Esophagus squamous epithelium (tissue), 5 donors: ENCODE measurements at regions not wholly inside any gene's neighbourhood (a gene's known extent, or its start where the extent isn't known, plus 50 kb on each side); places are given as distances from the start of the nearest gene placed in this dataset.

ENCODE experiments used
- DNase-seq: peaks from one replicate; lab custom pipeline; 2025; lab: John Stamatoyannopoulos, UW
- H3K27ac ChIP-seq, 4 donors: fragments of 200-600 bp; sonication (generic); one replicate each; pipeline ENCODE4 v1.5.1; 2016 to 2019; ENCODE audit warnings: mild to moderate bottlenecking in 1 of 4
- H3K27me3 ChIP-seq, 4 donors: fragments of 200-600 bp; sonication (generic); 1 replicate in 3 of 4; 2 replicates in 1 of 4; pipeline versions ENCODE4 v1.5.1 to v1.6.0; 2017 to 2021; ENCODE audit warnings: antibody characterized with exemption in 1 of 4
- H3K36me3 ChIP-seq, 3 donors: fragments of 200-600 bp; sonication (generic); one replicate each; pipeline ENCODE4 v1.5.1; 2016 to 2019
- H3K4me1 ChIP-seq, 3 donors: fragments of 200-600 bp; sonication (generic); one replicate each; pipeline ENCODE4 v1.5.1; 2017 to 2019
- H3K4me3 ChIP-seq, 4 donors: fragments of 200-600 bp; sonication (generic); 1 replicate in 3 of 4; 2 replicates in 1 of 4; pipeline ENCODE4 v1.5.1; 2016 to 2019; ENCODE audit warnings: mild to moderate bottlenecking in 2 of 4, moderate library complexity in 1 of 4
- H3K9me3 ChIP-seq, 3 donors: fragments of 200-600 bp; sonication (generic); one replicate each; pipeline ENCODE4 v1.5.1; 2016 to 2019
- POLR2A ChIP-seq, 4 donors: fragments of 450-650 bp; IDR thresholded peaks; one replicate each; pipeline ENCODE4 v1.6.1; 2017; ENCODE audit warnings: antibody characterized with exemption in 4 of 4, mild to moderate bottlenecking in 4 of 4, moderate library complexity in 3 of 4
- WGBS, 2 donors: methylation state at CpG; one replicate each; pipeline ENCODE4 v1.1.5; 2018; 5-methylcytosine and 5-hydroxymethylcytosine counted together
- intact Hi-C: fragments of 100-400 bp; cut with DNase I; formaldehyde crosslinking; loops from one replicate; pipeline ENCODE4 v1.15.0; 2022
- TF ChIP-seq, protein P1 (sequence below), 6 experiments: fragments of 450-650 bp in 4 of 6; fragments of 200-600 bp in 2 of 6; sonication (generic) in 2 of 6; IDR thresholded peaks; one replicate each; pipeline ENCODE4 v1.5.1; 2016 to 2019; ENCODE audit warnings: antibody characterized with exemption in 6 of 6, mild to moderate bottlenecking in 4 of 6, moderate library complexity in 4 of 6
- donor health status: DM: yes; HTN: yes; CAD: no.

DNA sequence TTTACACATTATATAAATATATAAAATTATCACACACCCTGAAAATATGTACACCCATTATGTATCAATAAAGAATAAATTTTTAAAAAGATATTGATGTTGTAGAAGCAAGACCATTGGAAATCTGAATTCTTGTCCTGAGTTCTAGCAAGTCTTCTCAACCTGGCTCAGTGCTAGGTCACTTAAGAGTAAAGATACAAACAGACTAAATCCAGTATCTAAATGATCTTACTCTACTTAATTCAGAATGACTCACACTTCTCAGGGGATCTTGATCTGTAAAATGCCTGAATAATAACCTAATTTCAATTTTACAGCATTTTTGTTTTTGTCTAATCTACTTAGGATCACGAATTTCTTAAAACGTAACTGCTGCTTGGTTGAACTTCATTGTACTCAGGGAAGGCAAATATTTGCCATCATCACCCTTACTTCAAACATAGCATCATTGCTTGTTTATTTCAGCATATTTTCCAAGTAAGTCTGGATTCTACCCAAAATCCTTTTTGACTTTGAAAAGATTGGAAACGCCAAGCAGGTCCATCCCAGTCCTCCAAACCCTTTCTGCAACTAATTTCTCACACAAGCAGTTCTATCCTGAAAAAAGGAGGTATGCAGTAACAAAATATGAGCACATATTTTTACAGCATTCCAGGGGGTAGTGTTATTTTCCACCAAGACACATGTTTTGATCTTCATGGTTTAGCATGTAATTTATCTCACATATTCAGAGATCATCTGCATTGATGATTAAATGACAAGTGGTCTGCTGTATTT is 582.6 kb downstream of the PSAT1 start:
- Histone ChIP-seq H3K36me3 (no peaks in the 10 kb centered on the region), H3K9me3 (no peaks in the 10 kb centered on the region), H3K27me3 (no peaks in the 10 kb centered on the region), H3K27ac (no peak overlapping the region), H3K4me1 (no peaks in the 10 kb centered on the region), H3K4me3 (no peak overlapping the region)
- DNase-seq, result no peak
- TF ChIP-seq, protein P1, sequence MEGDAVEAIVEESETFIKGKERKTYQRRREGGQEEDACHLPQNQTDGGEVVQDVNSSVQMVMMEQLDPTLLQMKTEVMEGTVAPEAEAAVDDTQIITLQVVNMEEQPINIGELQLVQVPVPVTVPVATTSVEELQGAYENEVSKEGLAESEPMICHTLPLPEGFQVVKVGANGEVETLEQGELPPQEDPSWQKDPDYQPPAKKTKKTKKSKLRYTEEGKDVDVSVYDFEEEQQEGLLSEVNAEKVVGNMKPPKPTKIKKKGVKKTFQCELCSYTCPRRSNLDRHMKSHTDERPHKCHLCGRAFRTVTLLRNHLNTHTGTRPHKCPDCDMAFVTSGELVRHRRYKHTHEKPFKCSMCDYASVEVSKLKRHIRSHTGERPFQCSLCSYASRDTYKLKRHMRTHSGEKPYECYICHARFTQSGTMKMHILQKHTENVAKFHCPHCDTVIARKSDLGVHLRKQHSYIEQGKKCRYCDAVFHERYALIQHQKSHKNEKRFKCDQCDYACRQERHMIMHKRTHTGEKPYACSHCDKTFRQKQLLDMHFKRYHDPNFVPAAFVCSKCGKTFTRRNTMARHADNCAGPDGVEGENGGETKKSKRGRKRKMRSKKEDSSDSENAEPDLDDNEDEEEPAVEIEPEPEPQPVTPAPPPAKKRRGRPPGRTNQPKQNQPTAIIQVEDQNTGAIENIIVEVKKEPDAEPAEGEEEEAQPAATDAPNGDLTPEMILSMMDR (IDR thresholded peaks at IDR 0.05), result no peak
- no peak for TF ChIP-seq POLR2A (IDR thresholded peaks at IDR 0.05)
- WGBS, 2 donors, result 26 to 39% methylated on average over 3 of the region's 3 CpGs
- intact Hi-C loops, result no loop called here

DNA sequence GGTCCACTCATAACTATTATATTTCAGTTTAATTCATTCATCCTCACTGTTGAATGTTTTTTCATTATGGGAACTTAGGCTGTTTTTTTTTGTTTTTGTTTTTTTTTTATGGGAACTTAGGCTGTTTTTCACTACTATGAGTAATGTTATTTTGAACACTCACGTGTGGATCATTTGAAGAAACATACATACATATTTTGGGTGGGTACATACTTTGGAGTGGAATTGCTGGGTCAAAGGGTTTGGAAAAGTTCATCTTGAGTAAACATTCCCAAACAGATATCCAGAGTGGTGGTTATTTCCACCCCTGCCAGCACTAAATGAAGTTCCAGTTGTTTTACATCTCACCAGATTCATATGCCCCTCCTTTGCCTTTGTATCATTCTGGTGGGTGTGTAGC is 584.4 kb downstream of the PSAT1 start:
- no peak for DNase-seq
- H3K27me3 ChIP-seq, result no peaks in the 10 kb centered on the region
- H3K36me3 ChIP-seq, result no peaks in the 10 kb centered on the region
- intact Hi-C loops, result no loop called here
- no peak overlapping the region for H3K27ac ChIP-seq
- H3K4me1 ChIP-seq, result no peaks in the 10 kb centered on the region
- H3K9me3 ChIP-seq, result no peaks in the 10 kb centered on the region
- no peak for TF ChIP-seq POLR2A (IDR thresholded peaks at IDR 0.05)
- TF ChIP-seq, protein P1 (IDR thresholded peaks at IDR 0.05), result no peak
- 26 to 59% methylated on average over 1 of the region's 1 CpG for WGBS, 2 donors
- H3K4me3 ChIP-seq, result no peak overlapping the region

DNA sequence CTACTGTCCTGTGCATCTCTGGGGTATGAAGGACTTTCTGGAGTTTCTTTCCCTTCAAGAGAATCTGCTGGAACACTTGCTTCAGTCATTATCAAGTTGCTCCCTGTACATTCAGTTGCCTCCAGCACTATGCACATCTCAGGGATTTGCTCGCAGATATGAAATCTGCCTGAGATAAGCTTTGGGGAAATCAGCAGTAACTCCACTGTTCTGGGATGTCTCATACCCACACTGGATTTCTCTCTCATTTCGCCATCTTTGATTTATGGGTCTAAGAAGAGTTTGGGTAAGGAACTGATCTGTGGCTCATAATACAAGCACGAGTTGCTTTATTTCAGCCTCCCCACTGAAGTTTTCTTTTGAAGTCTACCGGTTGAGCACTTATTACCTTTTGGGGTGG is 585.6 kb downstream of the PSAT1 start:
- no peak for DNase-seq
- 88 to 92% methylated on average over 4 of the region's 4 CpGs for WGBS, 2 donors

DNA sequence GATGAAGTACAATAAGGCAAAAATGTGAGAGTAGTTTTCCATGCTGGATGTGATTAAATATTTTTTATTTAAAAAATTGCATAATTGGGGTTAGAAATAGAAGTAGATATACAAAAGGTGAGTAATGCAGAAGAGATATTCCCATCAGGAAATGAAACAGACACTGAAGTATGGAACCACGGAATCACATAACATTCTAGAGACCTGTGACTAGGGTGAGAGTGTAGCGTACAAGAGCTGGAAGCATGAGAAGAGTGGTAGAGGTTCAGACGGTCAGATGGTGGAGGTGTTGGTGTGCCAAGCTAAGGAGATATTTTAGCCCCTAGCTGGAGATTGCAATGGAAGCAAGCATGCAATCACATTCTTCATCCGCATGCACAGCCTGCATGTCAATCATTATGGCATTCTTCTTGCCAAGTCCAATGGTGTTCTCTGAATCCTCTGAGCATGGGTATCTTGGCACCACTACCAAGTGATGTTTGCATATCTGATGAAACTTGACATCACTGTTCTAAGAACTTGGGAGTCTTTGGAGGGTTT is 587.8 kb downstream of the PSAT1 start:
- TF ChIP-seq, protein P1 (IDR thresholded peaks at IDR 0.05), result no peak
- no peak for TF ChIP-seq POLR2A (IDR thresholded peaks at IDR 0.05)
- intact Hi-C loops, result no loop called here
- H3K4me1 ChIP-seq, result no peaks in the 10 kb centered on the region
- no peak overlapping the region for H3K27ac ChIP-seq
- H3K27me3 ChIP-seq, result no peaks in the 10 kb centered on the region
- no peak for DNase-seq
- H3K4me3 ChIP-seq, result no peak overlapping the region
- H3K36me3 ChIP-seq, result no peaks in the 10 kb centered on the region
- H3K9me3 ChIP-seq, result no peaks in the 10 kb centered on the region
- 89 to 94% methylated on average over 4 of the region's 4 CpGs for WGBS, 2 donors

More for the DNA sequence above, 585.6 kb downstream of the PSAT1 start:
- Histone ChIP-seq H3K9me3 (no peaks in the 10 kb centered on the region), H3K36me3 (no peaks in the 10 kb centered on the region), H3K4me3 (no peak overlapping the region), H3K27ac (no peak overlapping the region), H3K4me1 (no peaks in the 10 kb centered on the region), H3K27me3 (no peaks in the 10 kb centered on the region)
- TF ChIP-seq, protein P1 (IDR thresholded peaks at IDR 0.05), result no peak
- no peak for TF ChIP-seq POLR2A (IDR thresholded peaks at IDR 0.05)
- intact Hi-C loops, result no loop called here

DNA sequence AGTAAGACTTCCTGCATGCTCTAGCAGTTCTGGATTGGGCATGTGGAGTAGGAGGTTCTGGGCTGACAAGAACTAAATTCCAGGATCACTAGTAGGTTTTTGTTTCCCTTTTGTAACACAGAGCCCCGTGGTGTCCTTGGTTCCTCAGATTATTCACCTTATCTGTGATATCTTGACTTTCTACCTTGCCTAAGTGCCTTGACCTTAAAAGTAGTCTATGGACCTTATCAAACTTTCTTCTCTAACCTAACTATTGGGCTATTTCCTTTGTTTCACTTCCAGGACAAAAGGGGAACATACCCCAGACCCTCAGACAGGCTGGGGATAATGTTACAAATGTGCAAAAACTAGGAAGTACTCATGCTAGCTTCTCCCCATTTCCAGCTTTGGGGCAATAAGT is 595.3 kb downstream of the PSAT1 start:
- H3K36me3 ChIP-seq, result no peaks in the 10 kb centered on the region
- H3K27ac ChIP-seq, result no peak overlapping the region
- no peak for TF ChIP-seq POLR2A (IDR thresholded peaks at IDR 0.05)
- TF ChIP-seq, protein P1 (IDR thresholded peaks at IDR 0.05), result no peak
- intact Hi-C loops, result no loop called here
- H3K27me3 ChIP-seq, result no peaks in the 10 kb centered on the region
- no peak for DNase-seq
- WGBS, 2 donors, result 28 to 38% methylated on average over 1 of the region's 1 CpG
- H3K9me3 ChIP-seq, result peaks cover 0 to 3% (median 0%) of the 10 kb centered on the region in 3 donors
- H3K4me3 ChIP-seq, result no peak overlapping the region
- no peaks in the 10 kb centered on the region for H3K4me1 ChIP-seq
